Coronary artery (tissue), 2 donors: ENCODE measurements at regions not wholly inside any gene's neighbourhood (a gene's known extent, or its start where the extent isn't known, plus 50 kb on each side); places are given as distances from the start of the nearest gene placed in this dataset.

Experiments
- DNase-seq: peaks from one replicate; pipeline ENCODE4 v3.0.0-alpha.2; 2017; ENCODE audit warnings: low spot score
- H3K27ac ChIP-seq, 2 donors: fragments of 200-600 bp; sonication (generic); one replicate each; pipeline ENCODE4 v1.5.1; 2016 to 2019
- H3K4me3 ChIP-seq: fragments of 200-600 bp; sonication (generic); 2 replicates; pipeline ENCODE4 v1.5.1; 2016; ENCODE audit warnings: mild to moderate bottlenecking, moderate library complexity
- CTCF ChIP-seq: fragments of 200-600 bp; sonication (generic); IDR thresholded peaks from one replicate; pipeline ENCODE4 v1.5.1; 2019; ENCODE audit warnings: antibody characterized with exemption

DNA sequence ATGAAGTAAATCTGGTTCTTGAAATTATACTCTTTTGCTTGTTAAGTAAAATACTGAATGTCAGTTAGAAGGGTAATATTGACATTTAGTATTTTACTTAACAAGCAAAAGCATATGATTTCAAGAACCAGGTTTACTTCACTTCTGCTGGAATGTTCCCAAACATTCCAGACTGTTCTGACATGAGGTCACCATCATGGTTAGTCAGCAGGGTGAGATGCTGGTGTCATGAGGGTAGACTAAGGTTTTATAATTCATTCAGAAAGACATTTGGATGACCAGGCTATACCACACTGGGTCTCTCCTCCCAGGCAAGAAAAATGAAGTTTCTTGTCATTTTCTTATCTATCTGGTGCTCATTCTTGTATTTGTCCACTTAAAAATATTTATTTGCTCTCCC, 414.4 kb upstream of the MMS22L start:
- Histone ChIP-seq H3K27ac (no peak overlapping the region), H3K4me3 (no peak overlapping the region)
- DNase-seq, result no peak
- TF ChIP-seq CTCF, result no peak

- no peak overlapping the region for H3K4me3 ChIP-seq
- no peak overlapping the region for H3K27ac ChIP-seq
- no peak for DNase-seq
- TF ChIP-seq CTCF, result no peak
Observed at GRCh38 chr6:97701801-97702200, 418.8 kb upstream of the MMS22L start.

GRCh38 chr6:97702248-97702647, 419.2 kb upstream of the MMS22L start:
- TF ChIP-seq CTCF, result no peak
- DNase-seq, result no peak

DNA sequence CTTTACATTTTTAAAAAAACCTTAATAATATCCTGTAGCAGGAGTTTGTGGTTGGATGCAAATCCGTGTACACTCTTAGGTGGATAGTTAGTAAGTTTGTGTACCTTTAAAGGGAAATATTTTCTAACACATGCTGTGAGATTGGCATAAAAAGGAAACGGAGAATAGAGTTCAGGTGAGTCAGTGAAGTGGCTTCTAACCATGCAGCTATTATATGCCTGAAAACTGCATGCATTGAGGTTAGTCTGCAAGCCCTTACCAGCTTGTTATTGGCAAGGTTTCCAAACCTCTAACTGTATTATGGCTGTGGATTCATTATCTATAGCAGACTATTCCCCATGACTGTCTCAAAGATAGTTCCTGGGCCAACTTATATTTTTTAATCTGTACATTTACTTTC, 420.6 kb upstream of the MMS22L start:
- no peak overlapping the region for H3K4me3 ChIP-seq
- no peak for TF ChIP-seq CTCF
- no peak for DNase-seq
- no peak overlapping the region for H3K27ac ChIP-seq

More at GRCh38 chr6:97702248-97702647, 419.2 kb upstream of the MMS22L start:
- no peak overlapping the region for H3K4me3 ChIP-seq
- no peak overlapping the region for H3K27ac ChIP-seq

DNA sequence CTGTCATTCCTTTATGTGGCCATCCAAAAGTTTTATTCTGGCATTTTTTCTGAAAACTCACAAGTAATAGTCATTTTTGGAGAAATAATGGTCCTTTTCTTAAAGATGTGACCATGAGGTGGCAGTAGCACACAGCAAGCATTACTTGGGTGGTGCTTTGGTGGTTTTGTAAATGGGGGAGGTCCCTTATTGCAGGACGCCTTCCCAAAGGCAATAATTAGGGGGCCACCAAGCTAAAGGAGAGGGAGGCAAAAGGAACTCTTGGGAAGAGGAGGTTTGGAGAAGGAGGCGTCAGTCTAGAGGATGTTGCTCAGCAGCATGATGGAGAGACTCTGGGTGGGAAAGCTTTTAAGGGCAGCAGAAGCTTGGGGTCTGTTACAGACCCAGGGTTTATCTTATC, 422.6 kb upstream of the MMS22L start:
- Histone ChIP-seq H3K4me3 (no peak overlapping the region), H3K27ac (no peak overlapping the region)
- no peak for TF ChIP-seq CTCF
- no peak for DNase-seq

DNA sequence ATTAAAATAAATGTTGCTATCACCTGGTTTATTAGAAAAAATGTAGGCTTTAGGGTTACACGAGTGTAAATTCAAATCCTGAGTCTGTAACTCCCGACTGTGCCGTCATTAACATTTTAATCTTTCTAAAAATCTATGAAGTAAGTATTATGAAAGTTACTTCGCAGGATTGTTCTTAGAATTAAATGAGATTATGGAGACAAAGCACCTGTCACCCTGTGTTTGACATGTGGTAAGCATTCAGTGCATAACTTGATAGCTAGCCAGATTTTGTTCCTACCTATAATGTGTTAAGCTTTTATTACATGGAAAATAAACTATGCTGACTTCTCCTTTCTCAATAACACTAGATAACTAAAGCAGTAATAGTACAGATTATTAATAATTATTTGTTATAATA, 429.7 kb upstream of the MMS22L start:
- no peak for TF ChIP-seq CTCF
- no peak overlapping the region for H3K27ac ChIP-seq
- H3K4me3 ChIP-seq, result no peak overlapping the region
- DNase-seq, result no peak

DNA sequence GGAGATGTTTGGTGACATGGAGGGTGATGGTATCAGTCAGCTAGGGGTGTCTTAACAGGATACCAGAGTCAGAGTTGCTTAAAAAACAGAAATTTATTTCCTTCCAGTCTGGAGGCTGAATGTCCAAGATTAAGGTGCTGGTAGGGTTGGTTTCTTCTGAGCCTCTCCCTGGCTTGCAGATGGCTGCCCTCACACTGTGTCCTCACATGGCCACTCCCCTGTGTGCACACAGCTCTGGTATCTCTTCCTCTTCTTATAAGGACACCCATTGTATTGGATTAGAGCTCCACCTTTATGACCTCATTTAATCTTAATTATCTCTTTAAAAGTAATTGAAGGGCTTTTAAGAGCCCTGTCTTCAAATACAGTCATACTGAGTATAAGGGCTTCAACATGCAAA, 431.8 kb upstream of the MMS22L start:
- no peak overlapping the region for H3K4me3 ChIP-seq
- no peak overlapping the region for H3K27ac ChIP-seq
- no peak for DNase-seq
- TF ChIP-seq CTCF, result no peak
